ENCODE measurements at regions not wholly inside any gene's neighbourhood (a gene's known extent, or its start where the extent isn't known, plus 50 kb on each side); places are given as distances from the start of the nearest gene placed in this dataset.

GRCh38 chr4:96558466-96558865 is 718.6 kb downstream of the PDHA2 start:
- no peak for TF ChIP-seq POLR2A (IDR thresholded peaks at IDR 0.05)
- TF ChIP-seq, protein P1, sequence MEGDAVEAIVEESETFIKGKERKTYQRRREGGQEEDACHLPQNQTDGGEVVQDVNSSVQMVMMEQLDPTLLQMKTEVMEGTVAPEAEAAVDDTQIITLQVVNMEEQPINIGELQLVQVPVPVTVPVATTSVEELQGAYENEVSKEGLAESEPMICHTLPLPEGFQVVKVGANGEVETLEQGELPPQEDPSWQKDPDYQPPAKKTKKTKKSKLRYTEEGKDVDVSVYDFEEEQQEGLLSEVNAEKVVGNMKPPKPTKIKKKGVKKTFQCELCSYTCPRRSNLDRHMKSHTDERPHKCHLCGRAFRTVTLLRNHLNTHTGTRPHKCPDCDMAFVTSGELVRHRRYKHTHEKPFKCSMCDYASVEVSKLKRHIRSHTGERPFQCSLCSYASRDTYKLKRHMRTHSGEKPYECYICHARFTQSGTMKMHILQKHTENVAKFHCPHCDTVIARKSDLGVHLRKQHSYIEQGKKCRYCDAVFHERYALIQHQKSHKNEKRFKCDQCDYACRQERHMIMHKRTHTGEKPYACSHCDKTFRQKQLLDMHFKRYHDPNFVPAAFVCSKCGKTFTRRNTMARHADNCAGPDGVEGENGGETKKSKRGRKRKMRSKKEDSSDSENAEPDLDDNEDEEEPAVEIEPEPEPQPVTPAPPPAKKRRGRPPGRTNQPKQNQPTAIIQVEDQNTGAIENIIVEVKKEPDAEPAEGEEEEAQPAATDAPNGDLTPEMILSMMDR (IDR thresholded peaks at IDR 0.05): no peak
- no peak for DNase-seq (ENCODE audit: low spot score in 2 of 2)
- 76 to 85% methylated on average over 2 of the region's 2 CpGs for WGBS, 2 donors
- H3K4me3 ChIP-seq (ENCODE audit: low read depth, poor library complexity, severe bottlenecking): no peak overlapping the region
- intact Hi-C loops (cut with DNase I; ENCODE audit: low total_unique reads): no loop called here

GRCh38 chr4:96566755-96567154 is 726.9 kb downstream of the PDHA2 start:
- no peak for DNase-seq (ENCODE audit: low spot score in 2 of 2)
- 86 to 91% methylated on average over 2 of the region's 2 CpGs for WGBS, 2 donors
- H3K4me3 ChIP-seq (ENCODE audit: low read depth, poor library complexity, severe bottlenecking): no peak overlapping the region
- intact Hi-C loops (cut with DNase I; ENCODE audit: low total_unique reads): no loop called here
- TF ChIP-seq POLR2A (IDR thresholded peaks at IDR 0.05): no peak
- TF ChIP-seq, protein P1 (IDR thresholded peaks at IDR 0.05): no peak

GRCh38 chr4:96585304-96585703 is 745.4 kb downstream of the PDHA2 start:
- TF ChIP-seq, protein P1 (IDR thresholded peaks at IDR 0.05): no peak
- no peak for TF ChIP-seq POLR2A (IDR thresholded peaks at IDR 0.05)
- intact Hi-C loops (cut with DNase I; ENCODE audit: low total_unique reads): no loop called here
- WGBS, 2 donors: 59 to 66% methylated on average over 2 of the region's 2 CpGs
- H3K4me3 ChIP-seq (ENCODE audit: low read depth, poor library complexity, severe bottlenecking): no peak overlapping the region
- DNase-seq (ENCODE audit: low spot score in 2 of 2): no peak

GRCh38 chr4:96593422-96593821 is 753.5 kb downstream of the PDHA2 start:
- intact Hi-C loops (cut with DNase I; ENCODE audit: low total_unique reads): no loop called here

GRCh38 chr4:96598465-96598864 is 758.6 kb downstream of the PDHA2 start:
- WGBS, 2 donors: 72 to 75% methylated on average over 6 of the region's 6 CpGs

More at GRCh38 chr4:96593422-96593821, 753.5 kb downstream of the PDHA2 start:
- no peak for DNase-seq (ENCODE audit: low spot score in 2 of 2)
- WGBS, 2 donors: 76 to 89% methylated on average over 2 of the region's 2 CpGs
- TF ChIP-seq POLR2A (IDR thresholded peaks at IDR 0.05): no peak
- TF ChIP-seq, protein P1 (IDR thresholded peaks at IDR 0.05): no peak
- H3K4me3 ChIP-seq (ENCODE audit: low read depth, poor library complexity, severe bottlenecking): no peak overlapping the region

DNA sequence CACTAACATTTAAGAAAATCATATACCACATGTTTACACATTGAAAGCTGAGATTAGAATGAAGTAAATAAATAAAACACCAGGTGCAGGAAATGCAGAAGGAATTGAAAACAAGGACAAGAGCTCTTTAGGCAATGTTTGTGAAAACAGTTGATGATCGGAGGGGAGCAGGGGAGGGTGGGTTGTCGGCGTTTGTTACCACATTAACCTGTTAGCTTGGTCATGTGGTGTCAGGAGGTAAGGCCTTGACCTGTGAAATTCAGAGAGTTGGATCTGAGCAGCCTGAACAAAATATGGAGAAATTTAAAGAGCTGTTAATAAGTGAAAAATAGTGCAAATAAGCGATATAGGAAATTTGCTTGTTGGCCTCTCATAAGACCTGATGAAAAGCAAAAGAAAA is 759.9 kb downstream of the PDHA2 start:
- TF ChIP-seq POLR2A (IDR thresholded peaks at IDR 0.05): no peak
- TF ChIP-seq, protein P1 (IDR thresholded peaks at IDR 0.05): no peak
- intact Hi-C loops (cut with DNase I; ENCODE audit: low total_unique reads): no loop called here
- WGBS, 2 donors: 84 to 85% methylated on average over 4 of the region's 4 CpGs
- no peak for DNase-seq (ENCODE audit: low spot score in 2 of 2)
- no peak overlapping the region for H3K4me3 ChIP-seq (ENCODE audit: low read depth, poor library complexity, severe bottlenecking)

More at GRCh38 chr4:96598465-96598864, 758.6 kb downstream of the PDHA2 start:
- intact Hi-C loops (cut with DNase I; ENCODE audit: low total_unique reads): no loop called here
- H3K4me3 ChIP-seq (ENCODE audit: low read depth, poor library complexity, severe bottlenecking): no peak overlapping the region
- TF ChIP-seq, protein P1 (IDR thresholded peaks at IDR 0.05): no peak
- no peak for TF ChIP-seq POLR2A (IDR thresholded peaks at IDR 0.05)
- no peak for DNase-seq (ENCODE audit: low spot score in 2 of 2)
